ENCODE measurements at regions not wholly inside any gene's neighbourhood (a gene's known extent, or its start where the extent isn't known, plus 50 kb on each side); places are given as distances from the start of the nearest gene placed in this dataset.

- Histone ChIP-seq H3K27ac (ENCODE audit: insufficient read depth, low read depth, low read length, poor library complexity, severe bottlenecking) (no peak overlapping the region), H3K9me3 (ENCODE audit: control insufficient read depth, low read length) (no peaks in the 10 kb centered on the region), H3K4me3 (ENCODE audit: insufficient read depth, low read depth, low read length) (no peak overlapping the region), H3K27me3 (ENCODE audit: control insufficient read depth, insufficient read depth, low read length, poor library complexity, severe bottlenecking) (no peaks in the 10 kb centered on the region), H3K36me3 (ENCODE audit: control insufficient read depth, insufficient read depth, low read length) (no peaks in the 10 kb centered on the region), H3K4me1 (ENCODE audit: control insufficient read depth, insufficient read depth, low read length) (no peaks in the 10 kb centered on the region)
- 100% methylated on average over 1 of the region's 1 CpG; no CpG with 5 or more reads in 1 of the 2 experiments for WGBS, 2 experiments
Observed at GRCh38 chr12:87059231-87059630, 803.0 kb upstream of the MGAT4C start.

- no peaks in the 10 kb centered on the region for H3K9me3 ChIP-seq (ENCODE audit: control insufficient read depth, low read length)
- no peaks in the 10 kb centered on the region for H3K4me1 ChIP-seq (ENCODE audit: control insufficient read depth, insufficient read depth, low read length)
- H3K36me3 ChIP-seq (ENCODE audit: control insufficient read depth, insufficient read depth, low read length) = no peaks in the 10 kb centered on the region
Observed at GRCh38 chr12:87054226-87054625, 798.0 kb upstream of the MGAT4C start.

GRCh38 chr12:87051621-87052020, 795.4 kb upstream of the MGAT4C start:
- no peaks in the 10 kb centered on the region for H3K4me1 ChIP-seq (ENCODE audit: control insufficient read depth, insufficient read depth, low read length)
- no peak overlapping the region for H3K4me3 ChIP-seq (ENCODE audit: insufficient read depth, low read depth, low read length)
- H3K27me3 ChIP-seq (ENCODE audit: control insufficient read depth, insufficient read depth, low read length, poor library complexity, severe bottlenecking) = no peaks in the 10 kb centered on the region
- H3K27ac ChIP-seq (ENCODE audit: insufficient read depth, low read depth, low read length, poor library complexity, severe bottlenecking) = no peak overlapping the region
- 89% methylated on average over 1 of the region's 1 CpG; no CpG with 5 or more reads in 1 of the 2 experiments for WGBS, 2 experiments
- H3K9me3 ChIP-seq (ENCODE audit: control insufficient read depth, low read length) = no peaks in the 10 kb centered on the region
- H3K36me3 ChIP-seq (ENCODE audit: control insufficient read depth, insufficient read depth, low read length) = no peaks in the 10 kb centered on the region

More at GRCh38 chr12:87054226-87054625, 798.0 kb upstream of the MGAT4C start:
- Histone ChIP-seq H3K27me3 (ENCODE audit: control insufficient read depth, insufficient read depth, low read length, poor library complexity, severe bottlenecking) (no peaks in the 10 kb centered on the region), H3K4me3 (ENCODE audit: insufficient read depth, low read depth, low read length) (no peak overlapping the region), H3K27ac (ENCODE audit: insufficient read depth, low read depth, low read length, poor library complexity, severe bottlenecking) (no peak overlapping the region)

GRCh38 chr12:87047691-87048090, 791.5 kb upstream of the MGAT4C start:
- Histone ChIP-seq H3K36me3 (ENCODE audit: control insufficient read depth, insufficient read depth, low read length) (no peaks in the 10 kb centered on the region), H3K27me3 (ENCODE audit: control insufficient read depth, insufficient read depth, low read length, poor library complexity, severe bottlenecking) (no peaks in the 10 kb centered on the region), H3K4me3 (ENCODE audit: insufficient read depth, low read depth, low read length) (no peak overlapping the region), H3K9me3 (ENCODE audit: control insufficient read depth, low read length) (no peaks in the 10 kb centered on the region), H3K4me1 (ENCODE audit: control insufficient read depth, insufficient read depth, low read length) (no peaks in the 10 kb centered on the region), H3K27ac (ENCODE audit: insufficient read depth, low read depth, low read length, poor library complexity, severe bottlenecking) (no peak overlapping the region)
- 96 to 98% methylated on average over 3 of the region's 3 CpGs for WGBS, 2 experiments

- no peak overlapping the region for H3K27ac ChIP-seq (ENCODE audit: insufficient read depth, low read depth, low read length, poor library complexity, severe bottlenecking)
- H3K9me3 ChIP-seq (ENCODE audit: control insufficient read depth, low read length) = no peaks in the 10 kb centered on the region
- no peaks in the 10 kb centered on the region for H3K27me3 ChIP-seq (ENCODE audit: control insufficient read depth, insufficient read depth, low read length, poor library complexity, severe bottlenecking)
- 100% methylated on average over 1 of the region's 1 CpG for WGBS, 2 experiments
- no peaks in the 10 kb centered on the region for H3K36me3 ChIP-seq (ENCODE audit: control insufficient read depth, insufficient read depth, low read length)
- H3K4me1 ChIP-seq (ENCODE audit: control insufficient read depth, insufficient read depth, low read length) = no peaks in the 10 kb centered on the region
- no peak overlapping the region for H3K4me3 ChIP-seq (ENCODE audit: insufficient read depth, low read depth, low read length)
Observed at GRCh38 chr12:87039536-87039935, 783.3 kb upstream of the MGAT4C start.

GRCh38 chr12:87038098-87038497, 781.9 kb upstream of the MGAT4C start:
- WGBS, 2 experiments = 96 to 100% methylated on average over 3 of the region's 3 CpGs
- Histone ChIP-seq H3K4me3 (ENCODE audit: insufficient read depth, low read depth, low read length) (no peak overlapping the region), H3K27me3 (ENCODE audit: control insufficient read depth, insufficient read depth, low read length, poor library complexity, severe bottlenecking) (no peaks in the 10 kb centered on the region), H3K4me1 (ENCODE audit: control insufficient read depth, insufficient read depth, low read length) (no peaks in the 10 kb centered on the region), H3K36me3 (ENCODE audit: control insufficient read depth, insufficient read depth, low read length) (no peaks in the 10 kb centered on the region), H3K9me3 (ENCODE audit: control insufficient read depth, low read length) (no peaks in the 10 kb centered on the region), H3K27ac (ENCODE audit: insufficient read depth, low read depth, low read length, poor library complexity, severe bottlenecking) (no peak overlapping the region)

- Histone ChIP-seq H3K4me3 (ENCODE audit: insufficient read depth, low read depth, low read length) (no peak overlapping the region), H3K4me1 (ENCODE audit: control insufficient read depth, insufficient read depth, low read length) (no peaks in the 10 kb centered on the region), H3K9me3 (ENCODE audit: control insufficient read depth, low read length) (no peaks in the 10 kb centered on the region), H3K27me3 (ENCODE audit: control insufficient read depth, insufficient read depth, low read length, poor library complexity, severe bottlenecking) (no peaks in the 10 kb centered on the region), H3K36me3 (ENCODE audit: control insufficient read depth, insufficient read depth, low read length) (no peaks in the 10 kb centered on the region), H3K27ac (ENCODE audit: insufficient read depth, low read depth, low read length, poor library complexity, severe bottlenecking) (no peak overlapping the region)
- WGBS, 2 experiments = 85 to 92% methylated on average over 5 of the region's 5 CpGs
Observed at GRCh38 chr12:87025976-87026375, 769.8 kb upstream of the MGAT4C start.

GRCh38 chr12:87021400-87021799, 765.2 kb upstream of the MGAT4C start:
- Histone ChIP-seq H3K9me3 (ENCODE audit: control insufficient read depth, low read length) (no peaks in the 10 kb centered on the region), H3K27me3 (ENCODE audit: control insufficient read depth, insufficient read depth, low read length, poor library complexity, severe bottlenecking) (no peaks in the 10 kb centered on the region), H3K4me1 (ENCODE audit: control insufficient read depth, insufficient read depth, low read length) (no peaks in the 10 kb centered on the region), H3K4me3 (ENCODE audit: insufficient read depth, low read depth, low read length) (no peak overlapping the region), H3K36me3 (ENCODE audit: control insufficient read depth, insufficient read depth, low read length) (no peaks in the 10 kb centered on the region), H3K27ac (ENCODE audit: insufficient read depth, low read depth, low read length, poor library complexity, severe bottlenecking) (no peak overlapping the region)
- WGBS, 2 experiments = 86 to 94% methylated on average over 1 to 2 of the region's 2 CpGs

GRCh38 chr12:87020071-87020470, 763.9 kb upstream of the MGAT4C start:
- H3K36me3 ChIP-seq (ENCODE audit: control insufficient read depth, insufficient read depth, low read length) = no peaks in the 10 kb centered on the region
- 88 to 94% methylated on average over 1 of the region's 1 CpG for WGBS, 2 experiments
- H3K4me1 ChIP-seq (ENCODE audit: control insufficient read depth, insufficient read depth, low read length) = no peaks in the 10 kb centered on the region
- H3K27me3 ChIP-seq (ENCODE audit: control insufficient read depth, insufficient read depth, low read length, poor library complexity, severe bottlenecking) = no peaks in the 10 kb centered on the region
- no peak overlapping the region for H3K4me3 ChIP-seq (ENCODE audit: insufficient read depth, low read depth, low read length)
- no peak overlapping the region for H3K27ac ChIP-seq (ENCODE audit: insufficient read depth, low read depth, low read length, poor library complexity, severe bottlenecking)
- no peaks in the 10 kb centered on the region for H3K9me3 ChIP-seq (ENCODE audit: control insufficient read depth, low read length)

- Histone ChIP-seq H3K27ac (ENCODE audit: insufficient read depth, low read depth, low read length, poor library complexity, severe bottlenecking) (no peak overlapping the region), H3K36me3 (ENCODE audit: control insufficient read depth, insufficient read depth, low read length) (no peaks in the 10 kb centered on the region), H3K4me1 (ENCODE audit: control insufficient read depth, insufficient read depth, low read length) (no peaks in the 10 kb centered on the region), H3K27me3 (ENCODE audit: control insufficient read depth, insufficient read depth, low read length, poor library complexity, severe bottlenecking) (no peaks in the 10 kb centered on the region), H3K9me3 (ENCODE audit: control insufficient read depth, low read length) (no peaks in the 10 kb centered on the region), H3K4me3 (ENCODE audit: insufficient read depth, low read depth, low read length) (no peak overlapping the region)
- WGBS, 2 experiments = 90 to 91% methylated on average over 2 to 3 of the region's 3 CpGs
Observed at GRCh38 chr12:87015352-87015751, 759.2 kb upstream of the MGAT4C start.

GRCh38 chr12:87008785-87009384, 752.7 kb upstream of the MGAT4C start:
- no peak overlapping the region for H3K4me3 ChIP-seq (ENCODE audit: insufficient read depth, low read depth, low read length)
- H3K9me3 ChIP-seq (ENCODE audit: control insufficient read depth, low read length) = no peaks in the 10 kb centered on the region
- no peaks in the 10 kb centered on the region for H3K27me3 ChIP-seq (ENCODE audit: control insufficient read depth, insufficient read depth, low read length, poor library complexity, severe bottlenecking)
- WGBS, 2 experiments = 94 to 100% methylated on average over 1 of the region's 1 CpG
- no peak overlapping the region for H3K27ac ChIP-seq (ENCODE audit: insufficient read depth, low read depth, low read length, poor library complexity, severe bottlenecking)
- H3K4me1 ChIP-seq (ENCODE audit: control insufficient read depth, insufficient read depth, low read length) = no peaks in the 10 kb centered on the region
- H3K36me3 ChIP-seq (ENCODE audit: control insufficient read depth, insufficient read depth, low read length) = no peaks in the 10 kb centered on the region

Data from ectodermal cell (in vitro differentiated cells).